Tibial nerve (tissue), 4 donors: ENCODE measurements at regions not wholly inside any gene's neighbourhood (a gene's known extent, or its start where the extent isn't known, plus 50 kb on each side); places are given as distances from the start of the nearest gene placed in this dataset.

Source experiments
- CTCF ChIP-seq, 5 experiments: fragments of 200-600 bp in 3 of 5; fragments of 450-650 bp in 2 of 5; sonication (generic) in 3 of 5; IDR thresholded peaks; one replicate each; pipeline ENCODE4 v1.5.1; 2016 to 2019; ENCODE audit warnings: antibody characterized with exemption in 5 of 5, mild to moderate bottlenecking in 3 of 5, moderate library complexity in 2 of 5
- EP300 ChIP-seq, 2 donors: sonication (generic); formaldehyde crosslinking; IDR thresholded peaks; one replicate each; pipeline ENCODE4 v1.6.1; 2017; ENCODE audit warnings: antibody characterized with exemption in 2 of 2, mild to moderate bottlenecking in 1 of 2
- POLR2A ChIP-seq, 2 donors: fragments of 450-650 bp; IDR thresholded peaks; one replicate each; pipeline ENCODE4 v1.6.1; 2017; ENCODE audit warnings: antibody characterized with exemption in 2 of 2, mild to moderate bottlenecking in 2 of 2, moderate library complexity in 2 of 2

DNA sequence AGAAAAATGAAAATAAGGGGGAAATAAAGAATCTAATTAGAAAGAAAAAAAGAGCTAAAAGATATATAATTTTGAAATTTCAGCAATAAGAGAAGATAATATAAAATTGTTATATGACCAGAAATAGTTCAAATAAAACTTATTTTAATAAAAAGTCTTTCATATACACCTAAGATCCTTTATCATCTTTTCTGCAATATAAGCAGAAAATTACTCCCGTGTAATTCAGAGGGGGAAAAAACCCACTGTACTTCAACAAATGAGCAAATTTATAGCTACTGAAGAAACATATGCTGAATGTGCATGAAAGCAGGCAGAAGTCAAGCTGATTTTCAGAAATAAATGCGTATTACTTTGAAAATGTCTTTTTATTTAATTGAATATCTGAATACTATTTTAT is 771.3 kb downstream of the FAT4 start:
- no peak for TF ChIP-seq CTCF (IDR thresholded peaks at IDR 0.05)
- TF ChIP-seq EP300 (IDR thresholded peaks at IDR 0.05): no peak
- TF ChIP-seq POLR2A (IDR thresholded peaks at IDR 0.05): no peak
